Activated T-cell treated with anti-CD3 and anti-CD28 coated beads, Interleukin-2, amount 50 U/mL, for 1 hour (primary cell): ENCODE measurements at regions not wholly inside any gene's neighbourhood (a gene's known extent, or its start where the extent isn't known, plus 50 kb on each side); places are given as distances from the start of the nearest gene placed in this dataset.
"Not testable (repeated sequence)": the region's sequence is repeated elsewhere in the genome, so short reads cannot be mapped to it uniquely, and the experiment has no call there.

Source experiments
- DNase-seq: peaks from one replicate; pipeline ENCODE4 v3.0.0-alpha.2; 2020

DNA sequence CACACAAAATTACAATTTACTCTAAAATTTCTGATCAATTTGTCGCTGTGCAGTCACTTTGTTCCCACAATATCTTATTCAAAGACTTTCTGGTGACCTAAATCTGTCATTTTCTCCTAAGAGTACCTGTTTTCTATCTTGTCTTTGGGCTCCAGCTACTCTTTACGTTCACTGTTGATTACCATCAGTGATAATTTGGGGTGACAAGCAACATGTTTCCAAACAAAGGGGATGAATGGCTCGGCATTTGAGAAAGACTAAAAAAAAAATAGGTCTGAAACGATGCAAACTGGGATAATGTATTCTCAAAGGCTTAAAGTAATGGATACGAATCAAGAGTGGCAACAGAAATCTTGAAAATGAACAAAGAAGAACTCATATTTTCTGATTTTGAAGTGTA, 205.2 kb upstream of the DAB2 start:
- DNase-seq, result no peak

GRCh38 chr5:39628348-39628747, 203.6 kb upstream of the DAB2 start:
- DNase-seq, result no peak

DNA sequence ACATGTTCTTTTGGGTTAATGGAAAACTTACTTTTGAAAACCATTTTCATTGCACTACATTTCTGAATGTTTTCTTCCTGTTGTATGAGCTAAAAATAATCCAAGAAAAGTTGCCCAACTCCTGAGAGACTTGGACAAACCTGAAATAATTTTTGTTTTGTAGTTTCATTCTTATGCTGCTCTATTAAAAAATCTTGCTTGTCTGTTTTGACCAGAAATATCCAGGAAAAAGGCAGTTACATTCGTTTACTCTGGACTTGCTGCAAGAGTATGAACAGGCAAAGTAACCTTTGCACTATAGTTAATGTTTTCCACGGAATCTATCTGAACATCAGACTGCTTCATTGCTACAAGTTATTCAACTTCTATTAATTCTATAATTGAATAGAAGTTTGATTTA, 200.1 kb upstream of the DAB2 start:
- no peak for DNase-seq

DNA sequence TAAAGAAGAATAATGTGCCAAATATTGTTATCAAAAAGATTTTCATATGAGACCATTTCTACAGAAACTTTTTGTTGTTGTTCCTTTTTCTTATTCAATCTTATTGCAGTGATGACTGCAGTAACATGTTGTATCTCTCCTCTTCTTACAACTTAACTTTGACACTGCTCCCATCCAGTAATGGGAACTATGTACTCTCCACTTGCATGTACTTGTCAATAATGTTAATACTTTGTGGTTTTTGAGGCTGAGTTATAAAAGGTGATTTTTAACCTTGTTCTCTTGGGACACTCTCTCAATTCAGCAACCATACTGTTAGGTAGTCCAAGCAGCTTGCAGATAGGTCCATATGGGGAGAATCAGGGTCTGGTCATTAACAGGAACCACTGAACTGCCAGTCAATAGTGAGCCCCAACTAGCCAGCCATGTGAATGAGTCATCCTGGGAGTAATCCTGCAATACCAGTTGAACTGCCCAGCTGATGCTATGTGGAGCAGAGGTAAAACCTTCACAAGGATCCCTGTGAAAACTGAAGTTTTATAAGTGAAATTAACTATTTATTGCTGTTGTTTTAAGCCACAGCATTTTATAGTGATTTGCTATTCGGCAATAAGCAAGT, 199.6 kb upstream of the DAB2 start:
- DNase-seq, result no peak

DNA sequence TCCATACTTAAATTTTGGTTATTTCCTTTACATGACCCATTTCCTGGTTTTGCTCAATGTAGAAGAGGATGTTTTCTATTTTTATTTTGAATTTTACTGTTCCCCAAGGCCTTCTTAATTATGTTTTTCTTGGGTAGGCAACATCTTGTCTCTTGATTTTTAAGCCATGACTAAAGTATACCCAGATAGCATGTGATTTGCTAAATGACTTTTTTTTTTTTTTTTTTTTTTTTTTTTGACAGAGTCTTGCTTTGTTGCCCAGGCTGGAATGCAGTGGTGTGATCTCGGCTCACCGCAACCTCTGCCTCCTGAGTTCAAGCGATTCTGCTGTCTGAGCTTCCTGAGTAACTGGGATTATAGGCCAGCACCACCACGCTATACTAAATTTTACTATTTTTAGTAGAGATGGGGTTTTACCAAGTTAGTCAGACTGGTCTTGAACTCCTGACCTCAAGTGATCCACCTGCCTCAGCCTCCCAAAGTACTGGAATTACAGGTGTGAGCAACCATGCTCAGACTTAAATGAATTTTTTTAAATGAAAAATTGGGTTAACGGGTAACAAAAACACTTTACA, 198.6 kb upstream of the DAB2 start:
- no peak for DNase-seq

DNA sequence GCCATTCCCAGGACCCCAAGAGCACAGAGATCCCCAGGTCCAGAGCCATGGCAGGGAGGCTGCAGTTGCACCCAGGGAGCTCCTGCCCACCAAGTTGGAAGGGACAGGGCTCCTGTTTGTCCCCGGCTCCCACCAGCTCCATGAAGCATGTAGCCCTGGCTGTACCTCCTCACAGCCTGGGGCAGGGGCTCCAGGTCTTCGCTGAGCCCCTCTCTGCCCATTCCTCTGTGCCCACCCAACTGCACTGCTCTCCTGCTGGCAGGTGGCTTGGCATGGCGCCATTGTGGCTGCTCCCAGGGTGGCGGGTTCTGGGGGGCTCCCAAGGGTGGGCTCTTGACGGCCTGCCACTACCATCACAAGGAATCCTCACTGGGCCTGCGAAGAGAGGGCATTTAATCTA, 197.5 kb upstream of the DAB2 start:
- no peak for DNase-seq

GRCh38 chr5:39619168-39619818, 194.5 kb upstream of the DAB2 start:
- no peak for DNase-seq

- DNase-seq, result no peak
These were observed 193.6 kb upstream of the DAB2 start for GRCh38 chr5:39618391-39618790.

DNA sequence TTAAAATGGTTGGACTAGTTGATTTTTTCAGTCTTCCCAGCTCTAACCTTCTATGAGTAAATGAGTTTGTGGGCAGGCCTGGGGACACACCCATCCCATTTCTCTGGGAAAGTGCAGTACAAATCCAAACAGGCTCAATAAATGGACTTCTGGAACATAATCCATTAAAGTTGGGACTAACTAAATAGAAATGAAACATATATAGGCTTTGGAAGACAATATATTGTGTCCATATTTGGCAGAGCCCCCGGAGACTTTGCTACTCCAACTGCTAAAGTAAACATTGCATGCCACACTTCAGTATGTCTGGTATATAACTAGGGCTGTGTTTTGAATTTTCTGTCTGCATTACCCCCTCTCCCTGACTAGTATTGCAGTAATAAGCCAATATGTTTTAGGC, 191.4 kb upstream of the DAB2 start:
- no peak for DNase-seq

GRCh38 chr5:39611076-39611475, 186.3 kb upstream of the DAB2 start:
- DNase-seq, result not testable (repeated sequence)

DNA sequence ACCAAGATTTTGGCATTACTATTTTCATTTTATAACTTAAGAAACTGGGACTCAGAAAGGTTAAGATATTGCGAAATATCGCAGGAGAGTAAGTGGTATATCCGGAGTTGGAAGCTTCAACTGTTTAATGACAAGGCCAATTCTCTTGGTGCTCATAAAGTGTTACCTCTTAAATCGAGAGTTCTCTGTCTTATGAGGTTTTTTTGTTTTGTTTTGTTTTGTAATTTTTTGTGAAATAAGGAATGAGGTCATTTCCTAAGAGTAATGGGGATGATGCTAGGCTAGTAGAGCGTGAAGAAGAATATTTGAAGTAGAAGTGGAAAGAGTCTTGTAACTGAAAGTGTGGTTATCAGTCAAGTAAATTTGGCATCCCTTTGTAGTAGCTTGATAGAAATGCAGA, 183.2 kb upstream of the DAB2 start:
- no peak for DNase-seq

- no peak for DNase-seq
These were observed 181.8 kb upstream of the DAB2 start for GRCh38 chr5:39606591-39606990.

DNA sequence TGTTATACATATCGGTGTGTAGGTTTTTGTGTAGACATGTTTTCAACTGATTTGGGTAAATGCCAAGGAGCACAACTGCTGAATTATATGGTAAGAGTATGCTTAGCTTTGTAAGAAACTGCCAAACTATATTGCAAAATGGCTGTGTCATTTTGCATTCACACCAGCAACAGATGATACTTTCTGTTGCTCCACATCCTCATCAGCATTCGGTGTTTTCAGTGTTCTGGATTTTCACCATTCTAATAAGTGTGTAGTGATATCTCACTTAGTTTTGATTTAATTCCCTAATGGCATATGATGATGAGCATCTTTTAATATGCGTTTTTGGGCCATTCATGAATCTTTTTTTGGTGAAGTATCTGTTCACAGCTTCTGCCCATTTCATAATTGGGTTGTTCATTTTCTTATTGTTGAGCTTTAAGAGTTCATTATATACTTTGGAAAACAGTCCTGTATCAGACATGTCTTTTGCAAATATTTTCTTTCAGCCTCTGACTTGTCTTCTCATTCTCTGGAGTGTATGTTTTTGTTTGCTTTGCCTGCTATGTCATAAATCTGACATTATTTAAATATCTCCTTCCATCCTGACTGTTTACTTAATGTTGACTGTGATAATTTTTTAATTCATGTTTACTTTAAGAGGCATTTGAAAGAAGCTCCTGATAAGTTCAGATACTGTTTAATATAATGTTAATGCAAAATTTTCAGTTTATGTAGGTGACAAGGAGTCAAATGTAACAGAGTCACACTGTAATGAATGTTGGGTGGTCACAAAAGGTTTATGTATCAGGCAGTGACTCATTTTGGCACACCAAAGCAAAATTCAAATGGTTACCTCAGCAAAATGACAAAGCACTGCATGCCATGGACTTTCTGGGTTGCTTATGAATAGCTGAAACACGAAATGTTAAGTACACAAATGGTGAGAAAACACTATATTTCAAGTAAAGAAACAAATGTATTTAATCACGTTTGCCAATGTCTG, 181.1 kb upstream of the DAB2 start:
- DNase-seq, result no peak

DNA sequence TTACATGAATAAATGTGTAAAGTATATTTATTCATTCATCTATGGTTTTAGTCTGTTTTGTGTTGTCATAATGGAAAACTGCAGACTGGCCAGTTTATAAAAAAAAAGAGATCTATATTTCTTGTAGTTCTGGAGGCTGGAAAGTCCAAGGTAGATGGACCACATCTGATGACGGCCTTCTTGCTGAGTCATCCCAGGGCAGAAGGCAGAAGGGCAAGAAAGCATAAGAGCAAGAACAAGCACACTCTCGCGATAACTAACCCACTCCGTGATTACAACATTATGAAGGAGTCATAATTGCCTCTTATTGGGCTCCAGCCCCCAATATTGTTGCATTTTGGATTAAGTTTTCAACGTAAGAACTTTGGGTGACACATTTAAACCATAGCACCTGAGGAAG, 180.4 kb upstream of the DAB2 start:
- DNase-seq, result no peak

- no peak for DNase-seq
These were observed 179.7 kb upstream of the DAB2 start for GRCh38 chr5:39604491-39604890.

DNA sequence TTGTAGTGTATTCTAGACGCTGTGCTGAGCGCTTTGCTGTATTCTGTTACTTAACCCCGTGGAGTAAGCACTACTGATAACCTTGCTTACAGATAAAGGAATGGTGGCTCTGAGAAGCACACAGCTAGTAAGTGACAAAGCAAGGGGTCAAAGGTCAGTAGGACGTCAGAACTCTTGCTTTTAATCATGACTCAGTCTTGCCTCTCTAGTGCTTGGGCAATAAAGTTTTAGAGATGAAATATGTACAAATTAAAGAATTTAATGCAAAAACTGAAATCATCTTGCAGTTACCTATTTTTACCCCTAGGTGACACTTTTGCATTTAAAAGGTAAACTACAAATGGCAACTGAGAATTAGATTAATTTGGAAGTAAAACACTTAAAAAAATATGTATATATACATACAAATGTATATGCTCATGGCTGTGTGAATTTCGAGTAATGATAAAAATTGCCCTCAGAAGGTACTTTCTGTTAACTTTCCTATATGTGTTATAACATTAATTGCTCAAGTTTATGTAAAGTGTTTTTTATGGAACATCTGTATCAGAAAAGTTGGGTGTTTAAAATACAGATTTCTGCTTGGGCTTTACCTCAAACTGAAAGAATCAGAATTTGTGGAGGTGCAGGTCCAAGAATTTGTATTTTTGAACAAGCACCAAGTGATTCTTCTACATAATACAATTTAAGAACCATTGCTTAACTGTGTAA, 175.1 kb upstream of the DAB2 start:
- no peak for DNase-seq

GRCh38 chr5:39598661-39599248, 174.0 kb upstream of the DAB2 start:
- no peak for DNase-seq

- DNase-seq, result no peak
These were observed 163.4 kb upstream of the DAB2 start for GRCh38 chr5:39588179-39588578.

- DNase-seq, result no peak
These were observed 162.9 kb upstream of the DAB2 start for GRCh38 chr5:39587675-39588074.

DNA sequence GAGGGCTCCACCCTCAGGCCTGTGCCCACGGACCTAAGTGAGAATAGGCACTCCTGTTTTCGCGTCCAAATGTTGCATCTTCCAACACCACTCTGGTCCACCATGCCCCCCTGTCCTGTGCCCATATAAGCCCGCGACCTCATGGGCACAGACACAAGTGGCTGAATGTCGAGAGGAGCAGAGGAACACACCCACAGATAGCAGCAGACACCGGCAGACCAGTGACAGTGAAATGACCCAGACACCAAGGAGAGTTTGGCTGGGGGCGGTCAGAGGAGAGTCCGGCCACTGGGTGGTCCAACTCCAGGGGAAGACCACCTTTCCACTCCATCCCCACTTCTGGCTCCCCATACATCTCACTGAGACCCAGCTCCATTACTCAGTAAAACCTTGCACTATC, 161.4 kb upstream of the DAB2 start:
- DNase-seq, result no peak

- DNase-seq, result no peak
These were observed 160.1 kb upstream of the DAB2 start for GRCh38 chr5:39584927-39585326.

DNA sequence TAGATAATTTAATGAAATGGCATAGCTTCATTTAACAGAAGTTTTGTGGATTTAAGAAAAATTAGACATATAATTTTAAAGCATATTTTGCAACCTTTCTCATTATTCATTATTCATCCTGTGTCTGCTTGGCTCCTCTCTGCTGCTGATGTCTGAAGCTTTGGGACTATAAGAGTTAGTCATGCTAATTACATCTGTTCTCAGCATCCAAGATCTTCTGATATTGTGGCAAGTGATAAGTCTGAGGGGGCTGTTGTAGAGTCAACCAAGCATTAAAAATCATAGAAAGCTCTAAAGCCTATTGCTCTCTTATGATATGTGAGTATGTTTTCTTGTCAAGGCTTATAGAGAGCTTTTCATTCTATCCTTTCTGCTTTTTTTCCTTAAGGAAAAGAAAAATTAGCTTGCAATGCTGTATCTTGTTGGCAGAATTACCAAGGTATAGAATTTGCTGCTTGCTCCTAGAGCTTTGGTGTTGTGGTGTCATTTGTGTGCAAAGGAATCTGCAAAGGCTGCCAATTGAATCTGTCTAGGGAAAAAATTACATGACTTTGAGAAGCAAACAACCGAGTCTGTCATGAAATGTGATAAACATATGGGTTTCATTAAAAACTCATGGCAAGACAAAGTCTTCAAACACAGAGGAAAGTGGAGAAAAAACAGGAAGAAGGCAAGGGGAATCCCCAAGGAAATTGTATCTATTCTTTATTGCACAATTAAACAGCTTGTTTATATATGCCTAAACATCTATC, 156.1 kb upstream of the DAB2 start:
- DNase-seq, result no peak
